Right lobe of liver (tissue), 4 donors: ENCODE measurements at regions not wholly inside any gene's neighbourhood (a gene's known extent, or its start where the extent isn't known, plus 50 kb on each side); places are given as distances from the start of the nearest gene placed in this dataset.

Experiments
- CTCF ChIP-seq, 4 donors: fragments of 200-600 bp in 3 of 4; fragments of 450-650 bp in 1 of 4; IDR thresholded peaks; one replicate each; pipeline versions ENCODE4 v1.5.1 to v1.8.0; 2016 to 2022; ENCODE audit warnings: antibody characterized with exemption in 4 of 4, mild to moderate bottlenecking in 2 of 4
- POLR2A ChIP-seq: fragments of 450-650 bp; IDR thresholded peaks from one replicate; pipeline ENCODE4 v1.6.1; 2017; ENCODE audit warnings: antibody characterized with exemption, mild to moderate bottlenecking
- donor health status: DM: no; HTN: no; CAD: no.
- donor health status: DM: no; HTN: no; CAD: no.
- donor health status: DM: no; HTN: yes; CAD: no.

GRCh38 chr15:79641841-79642240, 209.7 kb downstream of the MINAR1 start:
- TF ChIP-seq CTCF (IDR thresholded peaks at IDR 0.05), result no peak
- no peak for TF ChIP-seq POLR2A
